ENCODE measurements at regions not wholly inside any gene's neighbourhood (a gene's known extent, or its start where the extent isn't known, plus 50 kb on each side); places are given as distances from the start of the nearest gene placed in this dataset.

DNA sequence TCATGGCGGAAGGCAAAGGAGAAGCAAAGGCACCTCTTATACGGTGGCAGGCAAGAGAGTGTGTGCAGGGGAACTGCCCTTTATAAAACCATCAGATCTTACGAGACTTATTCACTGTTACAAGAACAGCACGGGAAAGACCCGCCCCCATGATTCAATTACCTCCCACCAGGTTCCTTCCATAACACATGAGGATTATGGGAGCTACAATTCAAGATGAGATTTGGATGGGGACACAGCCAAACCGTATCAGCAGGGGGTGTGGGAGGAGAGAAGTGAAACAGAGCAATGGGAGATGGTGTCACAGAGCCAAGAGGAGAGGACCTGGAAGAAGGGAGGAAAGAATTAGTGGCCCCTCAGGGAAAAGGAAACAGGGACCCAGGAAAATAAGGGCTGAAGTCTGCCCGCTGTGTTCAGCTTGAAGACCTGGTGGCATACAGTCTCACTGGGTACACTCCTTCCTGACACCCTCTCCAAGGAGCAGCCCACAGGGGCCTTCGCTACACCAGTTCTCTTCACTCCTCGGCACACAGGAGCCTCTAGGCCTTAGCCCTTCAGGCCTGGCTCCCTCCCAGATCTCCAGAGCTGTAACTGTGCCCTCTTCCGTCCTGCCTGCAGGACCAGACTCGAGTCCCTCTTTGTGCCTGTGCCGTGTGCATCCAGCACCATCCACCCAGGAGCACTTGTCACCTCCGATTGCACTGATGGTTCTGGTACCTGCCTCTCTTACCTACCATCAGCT lies 262.1 kb downstream of the EIPR1 start:
- Histone ChIP-seq H3K27me3 (ENCODE audit: low read depth, low read length) (no peaks in the 10 kb centered on the region), H3K27ac (ENCODE audit: low read length) (no peak overlapping the region), H3K4me2 (ENCODE audit: low read length) (no peak overlapping the region), H3K9me3 (ENCODE audit: insufficient read depth, low read length) (no peaks in the 10 kb centered on the region), H3K4me1 (ENCODE audit: low read length) (no peaks in the 10 kb centered on the region), H3K36me3 (replicated peaks; ENCODE audit: low read depth, low read length) (no peaks in the 10 kb centered on the region), H2AFZ (ENCODE audit: low read depth, low read length) (no peak overlapping the region), H4K20me1 (ENCODE audit: insufficient read depth, low read length) (no peaks in the 10 kb centered on the region), H3K4me3 (ENCODE audit: low read length) (no peak overlapping the region), H3K9ac (ENCODE audit: low read length) (no peak overlapping the region), H3K79me2 (ENCODE audit: low read length) (no peaks in the 10 kb centered on the region)
- TF ChIP-seq, protein P1, sequence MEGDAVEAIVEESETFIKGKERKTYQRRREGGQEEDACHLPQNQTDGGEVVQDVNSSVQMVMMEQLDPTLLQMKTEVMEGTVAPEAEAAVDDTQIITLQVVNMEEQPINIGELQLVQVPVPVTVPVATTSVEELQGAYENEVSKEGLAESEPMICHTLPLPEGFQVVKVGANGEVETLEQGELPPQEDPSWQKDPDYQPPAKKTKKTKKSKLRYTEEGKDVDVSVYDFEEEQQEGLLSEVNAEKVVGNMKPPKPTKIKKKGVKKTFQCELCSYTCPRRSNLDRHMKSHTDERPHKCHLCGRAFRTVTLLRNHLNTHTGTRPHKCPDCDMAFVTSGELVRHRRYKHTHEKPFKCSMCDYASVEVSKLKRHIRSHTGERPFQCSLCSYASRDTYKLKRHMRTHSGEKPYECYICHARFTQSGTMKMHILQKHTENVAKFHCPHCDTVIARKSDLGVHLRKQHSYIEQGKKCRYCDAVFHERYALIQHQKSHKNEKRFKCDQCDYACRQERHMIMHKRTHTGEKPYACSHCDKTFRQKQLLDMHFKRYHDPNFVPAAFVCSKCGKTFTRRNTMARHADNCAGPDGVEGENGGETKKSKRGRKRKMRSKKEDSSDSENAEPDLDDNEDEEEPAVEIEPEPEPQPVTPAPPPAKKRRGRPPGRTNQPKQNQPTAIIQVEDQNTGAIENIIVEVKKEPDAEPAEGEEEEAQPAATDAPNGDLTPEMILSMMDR (IDR thresholded peaks at IDR 0.05; ENCODE audit: low read depth, low read length): no peak
- no peak for TF ChIP-seq EZH2phosphoT487 (IDR thresholded peaks at IDR 0.05; ENCODE audit: low read depth)

- no peak overlapping the region for H3K9ac ChIP-seq (ENCODE audit: low read length)
- no peaks in the 10 kb centered on the region for H3K4me1 ChIP-seq (ENCODE audit: low read length)
- TF ChIP-seq EZH2phosphoT487 (IDR thresholded peaks at IDR 0.05; ENCODE audit: low read depth): no peak
- TF ChIP-seq, protein P1 (IDR thresholded peaks at IDR 0.05; ENCODE audit: low read depth, low read length): no peak
Measured at GRCh38 chr2:3114406-3115185, 263.0 kb downstream of the EIPR1 start.

DNA sequence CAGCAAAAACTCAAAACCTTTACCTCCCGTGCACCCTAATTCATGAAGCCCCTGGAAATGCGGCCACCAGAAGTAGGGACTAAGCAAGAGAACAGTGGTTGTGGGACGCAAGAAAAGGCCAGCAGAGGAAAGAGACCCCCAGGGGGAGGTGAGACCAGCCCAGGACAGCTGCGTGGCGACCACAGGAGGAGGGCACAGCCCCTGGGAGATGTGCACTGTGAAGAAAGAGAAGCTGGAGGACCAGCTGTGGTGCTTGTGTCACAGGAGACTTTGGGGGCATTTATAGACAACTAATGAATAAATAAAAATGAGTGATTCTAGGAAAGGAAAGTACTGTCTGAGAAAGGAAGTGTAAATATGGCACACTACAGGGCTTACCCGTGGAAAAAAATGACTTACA lies 263.8 kb downstream of the EIPR1 start:
- H3K9ac ChIP-seq (ENCODE audit: low read length): no peak overlapping the region
- H4K20me1 ChIP-seq (ENCODE audit: insufficient read depth, low read length): no peaks in the 10 kb centered on the region
- no peaks in the 10 kb centered on the region for H3K79me2 ChIP-seq (ENCODE audit: low read length)
- no peak for TF ChIP-seq EZH2phosphoT487 (IDR thresholded peaks at IDR 0.05; ENCODE audit: low read depth)
- TF ChIP-seq, protein P1 (IDR thresholded peaks at IDR 0.05; ENCODE audit: low read depth, low read length): no peak
- no peak overlapping the region for H3K4me3 ChIP-seq (ENCODE audit: low read length)
- H3K4me1 ChIP-seq (ENCODE audit: low read length): no peaks in the 10 kb centered on the region
- H3K27ac ChIP-seq (ENCODE audit: low read length): no peak overlapping the region
- no peaks in the 10 kb centered on the region for H3K27me3 ChIP-seq (ENCODE audit: low read depth, low read length)
- H3K36me3 ChIP-seq (replicated peaks; ENCODE audit: low read depth, low read length): no peaks in the 10 kb centered on the region
- no peak overlapping the region for H3K4me2 ChIP-seq (ENCODE audit: low read length)
- H3K9me3 ChIP-seq (ENCODE audit: insufficient read depth, low read length): no peaks in the 10 kb centered on the region
- H2AFZ ChIP-seq (ENCODE audit: low read depth, low read length): no peak overlapping the region

More at GRCh38 chr2:3114406-3115185, 263.0 kb downstream of the EIPR1 start:
- no peaks in the 10 kb centered on the region for H3K36me3 ChIP-seq (replicated peaks; ENCODE audit: low read depth, low read length)
- H3K79me2 ChIP-seq (ENCODE audit: low read length): no peaks in the 10 kb centered on the region
- no peaks in the 10 kb centered on the region for H3K9me3 ChIP-seq (ENCODE audit: insufficient read depth, low read length)
- H3K4me3 ChIP-seq (ENCODE audit: low read length): no peak overlapping the region
- no peaks in the 10 kb centered on the region for H4K20me1 ChIP-seq (ENCODE audit: insufficient read depth, low read length)
- H2AFZ ChIP-seq (ENCODE audit: low read depth, low read length): no peak overlapping the region
- H3K27me3 ChIP-seq (ENCODE audit: low read depth, low read length): no peaks in the 10 kb centered on the region
- no peak overlapping the region for H3K4me2 ChIP-seq (ENCODE audit: low read length)
- no peak overlapping the region for H3K27ac ChIP-seq (ENCODE audit: low read length)

- no peak overlapping the region for H3K4me2 ChIP-seq (ENCODE audit: low read length)
Measured at GRCh38 chr2:3113122-3113521, 264.5 kb downstream of the EIPR1 start.

More at GRCh38 chr2:3113122-3113521, 264.5 kb downstream of the EIPR1 start:
- TF ChIP-seq, protein P1 (IDR thresholded peaks at IDR 0.05; ENCODE audit: low read depth, low read length): no peak
- TF ChIP-seq EZH2phosphoT487 (IDR thresholded peaks at IDR 0.05; ENCODE audit: low read depth): no peak
- H3K4me1 ChIP-seq (ENCODE audit: low read length): no peaks in the 10 kb centered on the region
- no peaks in the 10 kb centered on the region for H3K9me3 ChIP-seq (ENCODE audit: insufficient read depth, low read length)
- no peak overlapping the region for H3K4me3 ChIP-seq (ENCODE audit: low read length)
- H2AFZ ChIP-seq (ENCODE audit: low read depth, low read length): no peak overlapping the region
- no peak overlapping the region for H3K9ac ChIP-seq (ENCODE audit: low read length)
- H3K27me3 ChIP-seq (ENCODE audit: low read depth, low read length): no peaks in the 10 kb centered on the region
- H4K20me1 ChIP-seq (ENCODE audit: insufficient read depth, low read length): no peaks in the 10 kb centered on the region
- no peak overlapping the region for H3K27ac ChIP-seq (ENCODE audit: low read length)
- H3K79me2 ChIP-seq (ENCODE audit: low read length): no peaks in the 10 kb centered on the region
- no peaks in the 10 kb centered on the region for H3K36me3 ChIP-seq (replicated peaks; ENCODE audit: low read depth, low read length)
